ENCODE measurements at regions not wholly inside any gene's neighbourhood (a gene's known extent, or its start where the extent isn't known, plus 50 kb on each side); places are given as distances from the start of the nearest gene placed in this dataset.

- ChIA-PET POLR2A (no interaction called here), CTCF (interaction anchor here (0.7 to 1.4 kb wide), 2 partner anchors 56 to 232 kb away, joined by 3 read pairs; no protein-coding TSS in a partner anchor)
Observed at GRCh38 chr3:46146548-46146947, 61.6 kb downstream of the CCR1 start.

- POLR2A ChIA-PET: no interaction called here
Observed at GRCh38 chr3:46146021-46146420, 62.1 kb downstream of the CCR1 start.

GRCh38 chr3:46145147-46145546 is 63.0 kb downstream of the CCR1 start:
- CTCF ChIA-PET: no interaction called here
- POLR2A ChIA-PET: no interaction called here

More at GRCh38 chr3:46146021-46146420, 62.1 kb downstream of the CCR1 start:
- CTCF ChIA-PET: no interaction called here

GRCh38 chr3:46143951-46144473 is 64.1 kb downstream of the CCR1 start:
- ChIA-PET POLR2A (no interaction called here), CTCF (no interaction called here)

DNA sequence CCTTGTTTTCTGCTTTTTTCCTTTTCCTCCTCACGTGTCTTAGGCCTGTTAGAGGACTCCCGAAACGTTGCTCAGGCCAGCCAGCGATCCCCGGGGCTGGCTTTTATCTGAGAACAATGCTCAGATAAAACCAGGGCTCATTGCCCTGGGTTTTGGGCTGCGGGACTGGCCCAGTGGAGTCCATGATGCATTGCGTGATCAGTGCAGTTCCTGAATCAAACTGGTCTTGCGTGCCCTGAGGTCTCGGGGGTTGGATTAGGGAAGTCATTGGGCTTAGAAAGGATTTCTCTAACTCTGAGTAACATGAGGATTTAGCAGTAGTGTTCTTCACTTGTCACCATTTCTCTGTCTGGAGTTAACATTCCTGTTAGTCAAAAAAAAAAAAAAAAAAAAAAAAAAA is 66.3 kb downstream of the CCR1 start:
- ChIA-PET CTCF (interaction anchor here (0.7 to 1.3 kb wide), 2 partner anchors 63 to 176 kb away, joined by 4 read pairs; no protein-coding TSS in a partner anchor), POLR2A (no interaction called here)

GRCh38 chr3:46138581-46138980 is 69.5 kb downstream of the CCR1 start:
- ChIA-PET POLR2A (no interaction called here), CTCF (no interaction called here)

DNA sequence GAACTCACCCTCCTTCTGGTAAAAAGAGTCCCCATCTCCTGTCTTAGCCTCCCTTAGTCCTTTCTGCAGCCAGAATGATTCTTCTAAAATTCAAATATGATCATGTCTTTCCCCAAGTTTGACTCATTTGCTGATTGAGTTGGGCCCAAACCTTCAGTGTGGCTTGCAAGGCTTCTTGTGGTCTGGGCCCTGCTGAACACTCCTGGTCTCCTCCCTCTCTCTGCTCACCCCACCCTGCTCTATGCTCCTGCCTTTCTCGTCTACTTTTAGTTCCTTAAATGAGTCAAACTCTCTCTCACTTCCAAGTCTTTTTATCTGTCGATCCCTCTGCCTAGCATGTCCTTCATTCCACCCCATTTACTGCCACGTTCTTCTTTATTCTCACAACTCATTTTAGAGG is 72.6 kb downstream of the CCR1 start:
- POLR2A ChIA-PET: no interaction called here
- CTCF ChIA-PET: no interaction called here

DNA sequence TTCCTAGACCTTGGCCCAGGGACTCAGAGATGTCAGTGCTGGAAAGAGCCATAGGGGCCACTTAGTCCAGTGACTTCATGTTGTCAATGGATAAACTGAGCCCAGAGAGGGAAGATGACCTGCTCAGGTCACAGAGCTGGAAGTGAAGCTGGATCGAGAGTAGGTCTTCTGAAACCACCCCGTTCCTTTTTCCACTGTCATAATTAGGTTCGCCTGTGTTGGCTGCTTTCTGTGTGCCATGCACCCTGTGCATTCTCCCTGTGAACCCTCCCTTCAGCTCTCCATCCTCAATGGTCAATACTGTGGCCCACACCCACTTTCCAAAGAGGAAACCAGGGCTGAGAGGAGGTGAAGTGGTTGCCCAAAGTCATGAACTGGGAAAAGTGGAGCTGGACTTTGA is 74.8 kb downstream of the CCR1 start:
- CTCF ChIA-PET: no interaction called here
- POLR2A ChIA-PET: no interaction called here

GRCh38 chr3:46132565-46132964 is 75.5 kb downstream of the CCR1 start:
- CTCF ChIA-PET: no interaction called here
- POLR2A ChIA-PET: no interaction called here

GRCh38 chr3:46131884-46132450 is 76.1 kb downstream of the CCR1 start:
- CTCF ChIA-PET: no interaction called here
- POLR2A ChIA-PET: no interaction called here

DNA sequence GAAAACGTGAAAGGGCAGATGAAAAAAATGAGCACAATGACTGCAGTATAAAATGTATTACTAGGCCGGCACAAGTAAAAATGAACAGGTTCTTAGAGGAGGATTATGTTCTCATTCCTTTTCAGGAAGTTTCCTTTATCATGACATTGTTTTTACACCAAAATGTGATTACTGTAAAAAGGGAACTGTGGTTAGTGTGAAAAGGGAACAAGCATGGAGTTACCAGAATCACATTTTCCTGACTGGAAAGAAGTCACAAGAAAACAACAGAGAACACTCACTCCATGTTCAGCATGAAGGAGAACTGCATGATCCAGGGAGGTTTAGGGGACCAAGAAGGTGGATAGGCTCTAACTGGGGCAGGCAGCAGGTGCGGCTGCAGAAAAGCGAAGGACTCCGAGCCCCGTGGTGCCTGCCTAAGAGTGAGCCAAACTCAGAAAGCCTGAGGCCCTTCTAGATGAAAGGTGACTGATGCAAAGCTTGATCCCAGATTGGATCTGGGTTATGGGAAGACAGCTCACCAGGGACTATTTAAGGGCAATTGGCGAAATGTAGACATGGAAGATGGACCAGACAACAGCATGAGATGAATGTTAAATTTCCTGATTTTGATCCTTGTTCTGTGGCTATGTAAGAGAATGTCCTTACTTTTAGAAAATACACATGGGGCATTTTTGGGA is 77.3 kb downstream of the CCR1 start:
- ChIA-PET CTCF (no interaction called here), POLR2A (no interaction called here)

DNA sequence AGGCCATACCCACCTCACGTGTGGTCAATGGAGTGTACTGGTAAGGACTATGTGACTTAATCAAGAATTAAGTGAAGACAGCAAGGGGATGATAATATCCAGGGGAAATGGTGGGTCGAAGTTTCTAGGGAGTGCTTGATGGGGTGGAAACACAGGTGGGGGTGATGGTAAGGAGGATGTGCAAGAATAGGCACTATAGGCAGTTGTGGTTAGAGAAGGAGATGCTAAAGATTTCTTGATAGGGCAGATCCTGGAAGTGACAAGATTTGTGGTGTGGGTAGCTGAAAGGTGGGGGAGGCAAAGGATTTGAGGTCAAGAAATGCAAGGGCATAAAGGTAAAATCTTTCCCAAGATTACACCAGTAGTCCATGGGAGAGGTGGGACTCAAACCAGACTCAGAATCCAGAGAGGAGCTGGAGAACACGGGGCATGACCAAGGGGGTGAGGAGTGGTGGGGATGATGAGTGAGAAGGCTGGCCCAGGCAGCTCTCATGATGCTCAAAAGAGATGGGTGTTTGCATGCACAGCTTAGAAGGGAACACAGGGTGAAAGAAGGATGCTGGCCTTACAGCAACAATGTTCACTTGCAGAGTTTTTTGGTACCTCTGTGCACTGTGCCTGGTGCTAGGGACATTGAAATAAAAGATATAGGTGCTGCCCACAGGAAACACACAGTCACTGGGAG is 78.4 kb downstream of the CCR1 start:
- CTCF ChIA-PET: interaction anchor here (0.7 kb wide), 1 partner anchor 476 kb away, joined by 4 read pairs; no protein-coding TSS in a partner anchor
- POLR2A ChIA-PET: no interaction called here

DNA sequence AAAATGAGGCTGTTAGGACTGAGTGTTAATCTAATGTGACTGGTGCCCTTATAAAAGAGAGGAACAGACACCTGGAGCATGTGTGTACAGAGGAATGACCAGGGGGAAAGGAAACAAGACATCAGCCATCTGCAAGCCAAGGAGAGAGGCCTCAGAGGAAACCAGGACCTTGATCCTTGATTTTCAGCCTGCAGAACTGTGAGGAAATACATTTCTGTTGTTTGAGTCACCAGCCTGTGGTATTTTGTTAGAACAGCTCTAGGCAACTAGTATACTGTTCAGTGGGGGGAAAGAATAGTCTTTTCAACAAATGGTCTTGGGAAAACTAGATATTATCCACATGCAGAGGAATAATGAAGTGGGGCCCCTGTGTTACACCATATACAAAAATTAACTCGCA is 80.6 kb downstream of the CCR1 start:
- CTCF ChIA-PET: no interaction called here
- POLR2A ChIA-PET: no interaction called here

- ChIA-PET CTCF (no interaction called here), POLR2A (no interaction called here)
Observed at GRCh38 chr3:46124216-46125177, 83.6 kb downstream of the CCR1 start.

- POLR2A ChIA-PET: no interaction called here
- CTCF ChIA-PET: no interaction called here
Observed at GRCh38 chr3:46123646-46124045, 84.5 kb downstream of the CCR1 start.

- POLR2A ChIA-PET: no interaction called here
- CTCF ChIA-PET: no interaction called here
Observed at GRCh38 chr3:46122091-46122490, 86.0 kb downstream of the CCR1 start.

- POLR2A ChIA-PET: no interaction called here
Observed at GRCh38 chr3:46120983-46121382, 87.1 kb downstream of the CCR1 start.

DNA sequence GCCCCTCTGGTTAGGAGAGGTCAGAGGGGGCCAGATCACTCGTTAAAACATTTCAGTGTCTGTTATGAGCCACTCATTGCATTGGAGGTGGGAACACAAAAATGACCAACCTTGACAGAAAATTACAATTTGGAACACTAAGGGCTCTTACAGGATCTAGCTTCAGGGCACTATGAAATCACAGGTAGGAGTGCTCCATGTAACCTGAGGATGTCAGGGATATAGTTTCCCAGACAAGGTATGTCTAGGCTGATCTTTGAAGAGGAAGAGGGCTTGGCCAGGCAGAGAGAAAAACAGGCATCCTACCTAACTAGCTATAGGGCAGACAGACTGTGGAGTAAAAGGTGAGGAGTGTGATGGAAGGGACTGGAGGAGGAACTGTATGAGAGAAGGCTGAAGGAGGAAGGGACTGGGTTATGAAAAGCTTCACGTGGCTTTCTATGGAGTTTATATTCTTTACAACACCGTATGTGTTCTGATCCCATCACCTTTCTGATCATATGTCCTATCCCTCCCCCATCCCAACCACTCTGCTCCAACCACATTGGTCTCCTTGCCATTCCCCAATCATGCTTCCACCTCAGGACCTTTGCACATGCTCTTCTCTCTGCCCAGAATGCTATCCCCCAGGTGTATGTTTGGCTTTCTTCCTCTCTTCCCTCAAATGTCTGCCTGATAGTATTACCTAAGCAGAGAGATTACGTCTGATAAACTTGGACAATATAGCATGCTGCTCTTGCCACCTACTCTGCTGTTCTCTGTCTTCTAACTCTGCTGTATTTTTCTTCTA is 88.2 kb downstream of the CCR1 start:
- CTCF ChIA-PET: no interaction called here
- POLR2A ChIA-PET: interaction anchor here (0.6 kb wide), 1 partner anchor 97 kb away, joined by 3 read pairs; no protein-coding TSS in a partner anchor

More at GRCh38 chr3:46120983-46121382, 87.1 kb downstream of the CCR1 start:
- CTCF ChIA-PET: no interaction called here

DNA sequence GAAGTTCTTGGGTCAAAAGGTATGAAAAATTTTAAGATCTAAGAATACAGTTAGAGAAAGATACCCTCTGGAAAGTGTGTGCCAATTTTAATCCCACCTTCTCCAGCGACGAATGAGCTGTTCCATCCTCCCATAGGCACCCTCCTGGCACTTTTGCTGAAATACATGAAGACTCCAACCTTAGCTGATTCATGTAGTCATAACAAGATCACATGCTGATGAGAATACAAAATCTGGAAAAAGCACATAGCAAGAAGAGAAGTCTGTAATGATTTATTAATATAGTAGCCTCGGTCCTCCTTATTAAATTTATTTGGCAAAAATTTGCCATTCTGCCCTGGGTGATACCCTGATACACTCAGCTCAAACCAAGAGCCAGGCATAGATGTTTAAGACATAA is 88.9 kb downstream of the CCR1 start:
- ChIA-PET POLR2A (no interaction called here), CTCF (interaction anchor here (0.6 kb wide), 1 partner anchor 194 kb away, joined by 4 read pairs; no protein-coding TSS in a partner anchor)
